ENCODE measurements at regions not wholly inside any gene's neighbourhood (a gene's known extent, or its start where the extent isn't known, plus 50 kb on each side); places are given as distances from the start of the nearest gene placed in this dataset.

DNA sequence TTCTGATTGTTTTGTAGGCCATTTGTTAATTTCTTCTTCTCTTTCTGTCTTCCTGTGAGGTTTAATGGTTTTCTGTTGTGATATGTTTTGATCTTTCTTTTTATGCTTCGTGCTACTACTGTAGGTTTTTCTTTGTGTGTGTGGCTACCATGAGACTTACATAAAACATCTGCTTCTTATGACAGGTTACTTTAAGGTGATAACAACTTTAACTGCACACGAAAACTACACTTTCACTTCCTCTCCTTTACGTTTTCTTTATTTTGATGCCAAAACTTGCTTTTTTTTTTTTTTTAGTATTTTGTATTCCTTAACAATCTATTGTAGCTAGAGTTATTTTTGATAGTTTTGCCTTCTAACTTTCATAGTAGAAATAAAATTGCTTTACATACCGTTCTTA lies 691.3 kb downstream of the TSN start:
- no peak overlapping the region for H3K4me3 ChIP-seq (ENCODE audit: low read depth, low read length)
- DNase-seq (ENCODE audit: low read depth), result no peak
- TF ChIP-seq, protein P1, sequence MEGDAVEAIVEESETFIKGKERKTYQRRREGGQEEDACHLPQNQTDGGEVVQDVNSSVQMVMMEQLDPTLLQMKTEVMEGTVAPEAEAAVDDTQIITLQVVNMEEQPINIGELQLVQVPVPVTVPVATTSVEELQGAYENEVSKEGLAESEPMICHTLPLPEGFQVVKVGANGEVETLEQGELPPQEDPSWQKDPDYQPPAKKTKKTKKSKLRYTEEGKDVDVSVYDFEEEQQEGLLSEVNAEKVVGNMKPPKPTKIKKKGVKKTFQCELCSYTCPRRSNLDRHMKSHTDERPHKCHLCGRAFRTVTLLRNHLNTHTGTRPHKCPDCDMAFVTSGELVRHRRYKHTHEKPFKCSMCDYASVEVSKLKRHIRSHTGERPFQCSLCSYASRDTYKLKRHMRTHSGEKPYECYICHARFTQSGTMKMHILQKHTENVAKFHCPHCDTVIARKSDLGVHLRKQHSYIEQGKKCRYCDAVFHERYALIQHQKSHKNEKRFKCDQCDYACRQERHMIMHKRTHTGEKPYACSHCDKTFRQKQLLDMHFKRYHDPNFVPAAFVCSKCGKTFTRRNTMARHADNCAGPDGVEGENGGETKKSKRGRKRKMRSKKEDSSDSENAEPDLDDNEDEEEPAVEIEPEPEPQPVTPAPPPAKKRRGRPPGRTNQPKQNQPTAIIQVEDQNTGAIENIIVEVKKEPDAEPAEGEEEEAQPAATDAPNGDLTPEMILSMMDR (IDR thresholded peaks at IDR 0.05; ENCODE audit: control insufficient read depth, extremely low read depth, insufficient read depth), result no peak

DNA sequence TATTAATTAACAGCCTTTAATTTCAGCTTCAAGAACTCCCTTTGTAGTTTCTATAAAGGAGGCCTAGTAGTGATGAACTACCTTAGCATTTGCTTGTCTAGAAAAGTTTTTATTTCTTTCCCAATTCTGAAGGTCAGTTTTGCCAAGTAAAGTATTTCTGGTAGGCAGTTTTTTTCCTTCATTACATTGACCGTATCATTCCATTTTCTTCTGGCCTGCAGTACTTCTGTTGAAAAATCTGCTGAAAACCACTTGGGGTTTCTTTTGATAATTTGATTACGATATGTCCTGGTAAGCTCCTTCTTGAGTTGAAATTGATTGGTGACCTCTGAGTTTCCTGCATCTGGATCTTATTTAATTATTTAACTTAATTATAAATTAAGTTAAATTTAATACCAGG lies 691.8 kb downstream of the TSN start:
- TF ChIP-seq, protein P1 (IDR thresholded peaks at IDR 0.05; ENCODE audit: control insufficient read depth, extremely low read depth, insufficient read depth), result no peak
- no peak for DNase-seq (ENCODE audit: low read depth)
- no peak overlapping the region for H3K4me3 ChIP-seq (ENCODE audit: low read depth, low read length)

DNA sequence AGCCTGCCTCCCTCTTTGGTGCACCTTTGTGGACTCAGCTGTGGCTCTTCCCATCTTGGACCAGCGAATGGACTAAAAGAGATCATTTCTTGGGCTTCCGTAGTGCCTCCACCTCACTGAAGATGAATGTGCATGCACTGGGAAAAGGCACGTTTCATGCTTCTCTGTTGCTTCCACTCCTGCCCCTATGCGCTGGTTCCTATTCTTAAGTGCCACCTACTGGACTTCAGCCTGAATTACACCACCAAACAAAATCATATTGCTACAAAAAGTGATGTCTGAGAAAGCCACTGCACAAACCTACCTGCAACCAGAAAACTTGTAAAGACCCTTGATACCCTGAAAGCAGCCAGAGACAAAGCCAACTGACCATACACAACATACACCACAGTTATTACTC lies 695.6 kb downstream of the TSN start:
- DNase-seq (ENCODE audit: low read depth), result peak; percentile 6
- TF ChIP-seq, protein P1 (IDR thresholded peaks at IDR 0.05; ENCODE audit: control insufficient read depth, extremely low read depth, insufficient read depth), result peak; percentile 67
- H3K4me3 ChIP-seq (ENCODE audit: low read depth, low read length), result no peak overlapping the region

DNA sequence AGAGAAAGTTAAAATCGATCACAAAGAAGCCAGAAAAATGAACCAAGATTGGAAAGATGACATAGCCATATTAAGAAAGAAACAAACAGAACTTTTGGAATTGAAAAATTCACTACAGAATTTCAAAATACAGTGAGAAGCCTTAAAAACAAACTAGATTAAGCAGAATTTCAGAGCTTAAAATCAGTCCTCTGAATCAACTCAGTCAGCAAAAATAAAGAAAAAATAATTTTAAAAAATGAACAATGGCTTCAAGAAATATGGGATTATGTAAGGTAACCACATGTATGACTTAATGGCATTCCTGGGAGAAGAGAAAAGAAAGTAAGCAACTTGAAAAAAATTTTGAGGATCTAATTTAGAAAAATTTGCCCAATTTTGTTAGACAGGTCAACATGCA lies 696.2 kb downstream of the TSN start:
- DNase-seq (ENCODE audit: low read depth), result no peak
- TF ChIP-seq, protein P1 (IDR thresholded peaks at IDR 0.05; ENCODE audit: control insufficient read depth, extremely low read depth, insufficient read depth), result no peak
- H3K4me3 ChIP-seq (ENCODE audit: low read depth, low read length), result no peak overlapping the region

DNA sequence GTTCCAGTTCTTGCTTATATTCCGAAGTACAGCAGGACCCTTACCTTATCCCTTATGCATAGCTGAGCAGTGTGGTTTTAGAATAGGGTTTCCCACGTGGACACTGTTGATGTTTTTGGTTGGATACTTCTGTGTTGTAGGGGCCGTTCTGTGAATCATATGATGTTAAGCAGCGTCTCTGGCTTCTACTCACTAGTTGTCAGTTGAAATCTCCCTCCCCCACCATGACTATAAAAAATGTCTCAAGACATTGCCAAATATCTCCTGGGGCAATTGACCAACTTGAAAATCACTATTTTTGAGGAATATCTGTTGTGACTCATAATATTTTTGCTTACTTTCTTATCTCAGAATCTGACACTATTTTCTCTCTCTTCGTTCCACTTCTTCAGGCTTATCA lies 713.7 kb downstream of the TSN start:
- H3K4me3 ChIP-seq (ENCODE audit: low read depth, low read length), result no peak overlapping the region
- TF ChIP-seq, protein P1 (IDR thresholded peaks at IDR 0.05; ENCODE audit: control insufficient read depth, extremely low read depth, insufficient read depth), result no peak
- no peak for DNase-seq (ENCODE audit: low read depth)

DNA sequence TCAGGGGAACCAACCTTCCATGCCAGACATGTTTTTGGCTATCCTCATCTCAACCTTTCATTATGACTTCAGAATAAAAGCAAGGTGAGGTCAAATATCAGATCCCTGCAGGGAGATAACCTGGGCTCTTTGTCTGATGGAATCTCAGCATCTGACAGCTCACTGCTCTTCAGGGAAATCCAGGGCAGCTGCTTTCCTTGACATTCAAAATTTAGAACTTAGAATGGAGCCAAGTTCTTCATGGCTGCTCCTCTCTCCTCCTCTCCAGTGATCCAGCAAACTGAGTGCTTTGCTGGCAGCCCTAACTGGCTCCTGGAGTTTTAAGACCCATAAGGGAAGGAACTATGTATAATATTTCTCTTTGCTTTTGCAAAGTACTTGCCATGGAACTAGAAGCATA lies 716.3 kb downstream of the TSN start:
- TF ChIP-seq, protein P1 (IDR thresholded peaks at IDR 0.05; ENCODE audit: control insufficient read depth, extremely low read depth, insufficient read depth), result no peak
- no peak for DNase-seq (ENCODE audit: low read depth)
- H3K4me3 ChIP-seq (ENCODE audit: low read depth, low read length), result no peak overlapping the region

DNA sequence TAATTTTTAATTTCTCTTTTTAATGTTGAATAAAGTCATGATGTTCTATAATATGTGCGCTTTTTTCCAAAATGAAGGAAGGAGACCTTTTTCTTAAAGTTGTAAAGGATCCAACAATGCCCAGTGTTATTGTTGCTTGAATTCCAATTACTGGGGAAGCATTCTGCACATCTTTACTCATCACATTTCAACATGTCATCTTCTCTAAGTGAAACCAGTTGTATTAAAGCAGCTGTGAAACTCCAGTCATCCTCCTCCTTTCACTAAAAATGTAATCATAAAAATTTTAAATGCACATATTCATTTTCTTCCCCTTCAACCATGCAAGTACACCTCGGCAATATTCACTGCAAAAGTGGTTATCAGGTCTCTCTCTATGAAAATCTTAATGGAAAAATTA lies 722.7 kb downstream of the TSN start:
- DNase-seq (ENCODE audit: low read depth), result no peak
- H3K4me3 ChIP-seq (ENCODE audit: low read depth, low read length), result no peak overlapping the region
- TF ChIP-seq, protein P1 (IDR thresholded peaks at IDR 0.05; ENCODE audit: control insufficient read depth, extremely low read depth, insufficient read depth), result no peak

Data from LNCaP clone FGC (cell line).